AG09319 (cell line): ENCODE measurements at regions not wholly inside any gene's neighbourhood (a gene's known extent, or its start where the extent isn't known, plus 50 kb on each side); places are given as distances from the start of the nearest gene placed in this dataset.

Source experiments
- DNase-seq: peaks from one replicate; pipeline ENCODE4 v3.0.0-alpha.2; 2010; ENCODE audit warnings: low read depth; ENCODE audit errors: extremely low read depth
- TF ChIP-seq, protein P1 (sequence below): IDR thresholded peaks from 2 replicates; pipeline ENCODE4 v1.5.1; 2011; ENCODE audit warnings: low read depth, mild to moderate bottlenecking, inconsistent platforms, low read length, moderate library complexity

- no peak for DNase-seq
- TF ChIP-seq, protein P1, sequence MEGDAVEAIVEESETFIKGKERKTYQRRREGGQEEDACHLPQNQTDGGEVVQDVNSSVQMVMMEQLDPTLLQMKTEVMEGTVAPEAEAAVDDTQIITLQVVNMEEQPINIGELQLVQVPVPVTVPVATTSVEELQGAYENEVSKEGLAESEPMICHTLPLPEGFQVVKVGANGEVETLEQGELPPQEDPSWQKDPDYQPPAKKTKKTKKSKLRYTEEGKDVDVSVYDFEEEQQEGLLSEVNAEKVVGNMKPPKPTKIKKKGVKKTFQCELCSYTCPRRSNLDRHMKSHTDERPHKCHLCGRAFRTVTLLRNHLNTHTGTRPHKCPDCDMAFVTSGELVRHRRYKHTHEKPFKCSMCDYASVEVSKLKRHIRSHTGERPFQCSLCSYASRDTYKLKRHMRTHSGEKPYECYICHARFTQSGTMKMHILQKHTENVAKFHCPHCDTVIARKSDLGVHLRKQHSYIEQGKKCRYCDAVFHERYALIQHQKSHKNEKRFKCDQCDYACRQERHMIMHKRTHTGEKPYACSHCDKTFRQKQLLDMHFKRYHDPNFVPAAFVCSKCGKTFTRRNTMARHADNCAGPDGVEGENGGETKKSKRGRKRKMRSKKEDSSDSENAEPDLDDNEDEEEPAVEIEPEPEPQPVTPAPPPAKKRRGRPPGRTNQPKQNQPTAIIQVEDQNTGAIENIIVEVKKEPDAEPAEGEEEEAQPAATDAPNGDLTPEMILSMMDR, result no peak
Measured at GRCh38 chr15:26318689-26319088, 454.2 kb downstream of the GABRB3 start.

DNA sequence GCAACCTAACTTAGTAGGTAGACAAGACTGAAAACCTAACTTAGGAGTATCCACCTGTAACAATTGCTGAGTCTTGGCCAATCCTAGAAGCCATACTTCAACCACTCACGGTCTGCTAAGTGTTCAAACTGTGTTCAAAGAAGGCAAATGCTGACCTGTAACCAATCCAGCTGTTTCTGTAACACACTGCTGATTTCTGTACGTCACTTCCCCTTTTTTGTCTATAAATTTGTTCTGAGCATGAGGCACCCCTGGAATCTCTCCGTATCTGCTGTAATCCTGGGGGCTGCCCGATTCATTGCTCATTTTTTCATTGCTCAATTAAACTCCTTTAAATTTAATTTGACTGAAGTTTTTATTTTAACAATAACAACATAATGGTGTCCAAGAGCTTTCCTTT, 451.4 kb upstream of the ATP10A start:
- TF ChIP-seq, protein P1, result no peak
- DNase-seq, result no peak

DNA sequence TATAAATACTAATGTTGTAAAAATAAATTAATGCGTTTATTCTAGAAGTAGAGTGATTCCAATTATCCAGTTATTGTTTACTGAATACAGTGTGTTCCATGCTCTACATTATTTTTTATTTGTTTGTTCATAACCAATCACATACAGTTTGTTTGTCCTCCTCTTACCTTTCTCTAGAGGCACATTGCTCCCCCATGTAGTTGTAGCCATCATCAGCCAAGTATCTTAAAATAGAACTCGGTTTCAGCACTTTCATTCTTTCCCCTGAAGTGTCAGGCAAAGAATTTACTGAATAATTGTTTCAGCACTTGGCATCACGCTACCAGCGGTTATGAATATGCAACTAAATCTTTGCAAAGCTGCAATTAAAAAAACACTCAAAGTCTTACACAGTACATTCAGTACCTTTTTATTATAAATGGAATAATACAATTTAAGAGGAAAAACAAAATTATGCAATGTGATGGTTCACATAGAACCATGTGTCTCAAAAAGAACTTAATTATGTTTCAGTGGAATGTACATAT, 448.6 kb upstream of the ATP10A start:
- TF ChIP-seq, protein P1, result no peak
- DNase-seq, result no peak

DNA sequence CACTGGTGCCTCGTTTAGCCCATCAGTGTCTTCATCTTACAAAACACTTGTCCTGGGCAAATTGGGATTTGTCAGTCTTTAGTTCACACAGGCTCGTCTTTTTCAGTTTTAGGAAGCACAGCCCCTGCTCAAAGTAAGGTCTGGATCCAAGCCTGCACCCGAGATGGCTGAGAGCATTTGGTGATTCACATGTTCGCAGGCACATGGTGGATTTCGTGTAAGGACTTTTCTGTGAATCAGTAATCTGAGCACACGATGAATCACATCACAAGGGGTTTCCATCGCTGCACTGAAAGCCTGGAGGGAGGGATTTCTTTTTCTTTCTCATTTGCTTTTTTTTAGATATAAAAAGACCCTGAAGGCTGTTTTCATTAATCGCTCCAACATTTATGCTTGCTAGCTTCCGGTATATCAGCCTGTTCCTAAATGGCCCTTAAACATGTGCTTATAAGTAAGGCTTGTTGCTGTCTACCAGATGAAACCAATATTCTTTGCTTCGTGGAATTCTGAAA, 435.6 kb upstream of the ATP10A start:
- DNase-seq, result no peak
- TF ChIP-seq, protein P1, result no peak

- no peak for DNase-seq
- TF ChIP-seq, protein P1, result no peak
Measured at GRCh38 chr15:26298010-26298658, 435.0 kb upstream of the ATP10A start.

GRCh38 chr15:26295336-26296085, 432.4 kb upstream of the ATP10A start:
- no peak for DNase-seq
- TF ChIP-seq, protein P1, result no peak
